ENCODE measurements at regions not wholly inside any gene's neighbourhood (a gene's known extent, or its start where the extent isn't known, plus 50 kb on each side); places are given as distances from the start of the nearest gene placed in this dataset.

- ATAC-seq, result no peak
- ChIA-PET SMC1A (ENCODE audit: uncharacterized antibody, unreplicated experiment) (interaction anchor here (1.6 kb wide), 1 partner anchor 12 kb away, joined by 5 read pairs; no protein-coding TSS in a partner anchor), RAD21 (ENCODE audit: unreplicated experiment) (no interaction called here), POLR2A (no interaction called here), CTCF (interaction anchor here (0.6 to 1.0 kb wide), 2 partner anchors 12 to 394 kb away, joined by 3 read pairs; no protein-coding TSS in a partner anchor)
- intact Hi-C loops (cut with micrococcal nuclease; ENCODE audit: unreplicated experiment), result loop anchor here (10.0 kb wide), 1 partner anchor 1214 kb away; no protein-coding TSS in a partner anchor
- no peak for FAIRE-seq
- Histone ChIP-seq H3K27me3 (replicated peaks in 1 of 2; ENCODE audit: control insufficient read depth in 2 of 2, insufficient read depth in 2 of 2, low read length in 1 of 2) (no peaks in the 10 kb centered on the region), H3K27ac (ENCODE audit: control insufficient read depth, insufficient read depth) (no peak overlapping the region), H3K9ac (ENCODE audit: control insufficient read depth, insufficient read depth, low read length) (no peak overlapping the region), H3K79me2 (ENCODE audit: control insufficient read depth, insufficient read depth, low read length) (no peaks in the 10 kb centered on the region), H3K36me3 (ENCODE audit: control insufficient read depth in 2 of 2, insufficient read depth in 2 of 2, low read length in 1 of 2) (no peaks in the 10 kb centered on the region), H3K4me2 (ENCODE audit: control insufficient read depth, insufficient read depth) (no peak overlapping the region), H3K9me3 (replicated peaks; ENCODE audit: control insufficient read depth, insufficient read depth, low read length) (no peaks in the 10 kb centered on the region), H3K4me3 (no peak overlapping the region), H3K4me1 (ENCODE audit: control insufficient read depth, insufficient read depth, low read length) (no peaks in the 10 kb centered on the region), H4K20me1 (ENCODE audit: control insufficient read depth, insufficient read depth) (no peaks in the 10 kb centered on the region), H2AFZ (ENCODE audit: control insufficient read depth, low read depth, low read length) (no peak overlapping the region)
- no TSS peak for BruUV-seq (replicated peaks)
- in situ Hi-C loops (cut with MboI), result no loop called here
- WGBS (ENCODE audit: insufficient coverage, insufficient replicate concordance, low lambda C conversion rate, missing lambda C conversion rate), result 20% methylated on average over 2 of the region's 2 CpGs
- TF ChIP-seq YY1 (IDR thresholded peaks at IDR 0.05; ENCODE audit: low read depth, low read length), result no peak
- no peak for TF ChIP-seq KAT2A (conservative IDR thresholded peaks at IDR 0.05; ENCODE audit: control insufficient read depth, low read depth, low read length)
- no peak for TF ChIP-seq SKIL (IDR thresholded peaks at IDR 0.05; ENCODE audit: low read depth, poor library complexity, severe bottlenecking)
- TF ChIP-seq, protein P1, sequence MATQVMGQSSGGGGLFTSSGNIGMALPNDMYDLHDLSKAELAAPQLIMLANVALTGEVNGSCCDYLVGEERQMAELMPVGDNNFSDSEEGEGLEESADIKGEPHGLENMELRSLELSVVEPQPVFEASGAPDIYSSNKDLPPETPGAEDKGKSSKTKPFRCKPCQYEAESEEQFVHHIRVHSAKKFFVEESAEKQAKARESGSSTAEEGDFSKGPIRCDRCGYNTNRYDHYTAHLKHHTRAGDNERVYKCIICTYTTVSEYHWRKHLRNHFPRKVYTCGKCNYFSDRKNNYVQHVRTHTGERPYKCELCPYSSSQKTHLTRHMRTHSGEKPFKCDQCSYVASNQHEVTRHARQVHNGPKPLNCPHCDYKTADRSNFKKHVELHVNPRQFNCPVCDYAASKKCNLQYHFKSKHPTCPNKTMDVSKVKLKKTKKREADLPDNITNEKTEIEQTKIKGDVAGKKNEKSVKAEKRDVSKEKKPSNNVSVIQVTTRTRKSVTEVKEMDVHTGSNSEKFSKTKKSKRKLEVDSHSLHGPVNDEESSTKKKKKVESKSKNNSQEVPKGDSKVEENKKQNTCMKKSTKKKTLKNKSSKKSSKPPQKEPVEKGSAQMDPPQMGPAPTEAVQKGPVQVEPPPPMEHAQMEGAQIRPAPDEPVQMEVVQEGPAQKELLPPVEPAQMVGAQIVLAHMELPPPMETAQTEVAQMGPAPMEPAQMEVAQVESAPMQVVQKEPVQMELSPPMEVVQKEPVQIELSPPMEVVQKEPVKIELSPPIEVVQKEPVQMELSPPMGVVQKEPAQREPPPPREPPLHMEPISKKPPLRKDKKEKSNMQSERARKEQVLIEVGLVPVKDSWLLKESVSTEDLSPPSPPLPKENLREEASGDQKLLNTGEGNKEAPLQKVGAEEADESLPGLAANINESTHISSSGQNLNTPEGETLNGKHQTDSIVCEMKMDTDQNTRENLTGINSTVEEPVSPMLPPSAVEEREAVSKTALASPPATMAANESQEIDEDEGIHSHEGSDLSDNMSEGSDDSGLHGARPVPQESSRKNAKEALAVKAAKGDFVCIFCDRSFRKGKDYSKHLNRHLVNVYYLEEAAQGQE (IDR thresholded peaks at IDR 0.05; ENCODE audit: low read depth, low read length), result no peak
- TF ChIP-seq, protein P2, sequence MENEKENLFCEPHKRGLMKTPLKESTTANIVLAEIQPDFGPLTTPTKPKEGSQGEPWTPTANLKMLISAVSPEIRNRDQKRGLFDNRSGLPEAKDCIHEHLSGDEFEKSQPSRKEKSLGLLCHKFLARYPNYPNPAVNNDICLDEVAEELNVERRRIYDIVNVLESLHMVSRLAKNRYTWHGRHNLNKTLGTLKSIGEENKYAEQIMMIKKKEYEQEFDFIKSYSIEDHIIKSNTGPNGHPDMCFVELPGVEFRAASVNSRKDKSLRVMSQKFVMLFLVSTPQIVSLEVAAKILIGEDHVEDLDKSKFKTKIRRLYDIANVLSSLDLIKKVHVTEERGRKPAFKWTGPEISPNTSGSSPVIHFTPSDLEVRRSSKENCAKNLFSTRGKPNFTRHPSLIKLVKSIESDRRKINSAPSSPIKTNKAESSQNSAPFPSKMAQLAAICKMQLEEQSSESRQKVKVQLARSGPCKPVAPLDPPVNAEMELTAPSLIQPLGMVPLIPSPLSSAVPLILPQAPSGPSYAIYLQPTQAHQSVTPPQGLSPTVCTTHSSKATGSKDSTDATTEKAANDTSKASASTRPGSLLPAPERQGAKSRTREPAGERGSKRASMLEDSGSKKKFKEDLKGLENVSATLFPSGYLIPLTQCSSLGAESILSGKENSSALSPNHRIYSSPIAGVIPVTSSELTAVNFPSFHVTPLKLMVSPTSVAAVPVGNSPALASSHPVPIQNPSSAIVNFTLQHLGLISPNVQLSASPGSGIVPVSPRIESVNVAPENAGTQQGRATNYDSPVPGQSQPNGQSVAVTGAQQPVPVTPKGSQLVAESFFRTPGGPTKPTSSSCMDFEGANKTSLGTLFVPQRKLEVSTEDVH (IDR thresholded peaks at IDR 0.05; ENCODE audit: low read depth, partially characterized antibody), result no peak
- TF ChIP-seq EED (IDR thresholded peaks at IDR 0.05; ENCODE audit: low read depth), result no peak
- TF ChIP-seq BHLHE40 (IDR thresholded peaks at IDR 0.05; ENCODE audit: borderline replicate concordance in 1 of 2, low read depth in 2 of 2, low read length in 1 of 2), result no peak
- no peak for TF ChIP-seq CREM (IDR thresholded peaks at IDR 0.05; ENCODE audit: low read depth)
- TF ChIP-seq, protein P3, sequence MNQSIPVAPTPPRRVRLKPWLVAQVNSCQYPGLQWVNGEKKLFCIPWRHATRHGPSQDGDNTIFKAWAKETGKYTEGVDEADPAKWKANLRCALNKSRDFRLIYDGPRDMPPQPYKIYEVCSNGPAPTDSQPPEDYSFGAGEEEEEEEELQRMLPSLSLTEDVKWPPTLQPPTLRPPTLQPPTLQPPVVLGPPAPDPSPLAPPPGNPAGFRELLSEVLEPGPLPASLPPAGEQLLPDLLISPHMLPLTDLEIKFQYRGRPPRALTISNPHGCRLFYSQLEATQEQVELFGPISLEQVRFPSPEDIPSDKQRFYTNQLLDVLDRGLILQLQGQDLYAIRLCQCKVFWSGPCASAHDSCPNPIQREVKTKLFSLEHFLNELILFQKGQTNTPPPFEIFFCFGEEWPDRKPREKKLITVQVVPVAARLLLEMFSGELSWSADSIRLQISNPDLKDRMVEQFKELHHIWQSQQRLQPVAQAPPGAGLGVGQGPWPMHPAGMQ (IDR thresholded peaks at IDR 0.05; ENCODE audit: borderline replicate concordance), result no peak
- no peak for DNase-seq (ENCODE audit: low read depth, low spot score)
Observed at GRCh38 chr5:74341221-74341620, 299.3 kb downstream of the ENC1 start.
